ENCODE measurements at regions not wholly inside any gene's neighbourhood (a gene's known extent, or its start where the extent isn't known, plus 50 kb on each side); places are given as distances from the start of the nearest gene placed in this dataset.

DNA sequence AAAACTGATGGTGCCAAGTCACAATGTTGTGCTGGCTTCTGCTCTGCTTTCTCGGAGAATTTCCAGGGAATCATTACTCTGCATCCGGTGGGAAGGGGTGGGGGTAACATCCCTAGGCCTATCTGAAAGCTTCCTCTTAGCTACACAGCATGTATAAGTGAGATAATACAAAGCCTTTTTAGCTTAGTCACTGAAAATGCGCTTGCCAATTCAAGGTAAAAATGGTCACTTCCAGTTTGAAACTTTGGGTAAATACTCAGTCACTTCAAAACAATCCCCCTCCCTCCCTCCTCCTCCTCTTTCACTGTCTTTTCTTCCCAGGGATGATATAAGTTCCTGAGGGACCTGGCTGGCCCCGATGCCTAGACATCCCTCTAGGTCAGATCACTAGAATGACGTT lies 57.3 kb upstream of the APBB1IP start:
- TF ChIP-seq, protein P1, sequence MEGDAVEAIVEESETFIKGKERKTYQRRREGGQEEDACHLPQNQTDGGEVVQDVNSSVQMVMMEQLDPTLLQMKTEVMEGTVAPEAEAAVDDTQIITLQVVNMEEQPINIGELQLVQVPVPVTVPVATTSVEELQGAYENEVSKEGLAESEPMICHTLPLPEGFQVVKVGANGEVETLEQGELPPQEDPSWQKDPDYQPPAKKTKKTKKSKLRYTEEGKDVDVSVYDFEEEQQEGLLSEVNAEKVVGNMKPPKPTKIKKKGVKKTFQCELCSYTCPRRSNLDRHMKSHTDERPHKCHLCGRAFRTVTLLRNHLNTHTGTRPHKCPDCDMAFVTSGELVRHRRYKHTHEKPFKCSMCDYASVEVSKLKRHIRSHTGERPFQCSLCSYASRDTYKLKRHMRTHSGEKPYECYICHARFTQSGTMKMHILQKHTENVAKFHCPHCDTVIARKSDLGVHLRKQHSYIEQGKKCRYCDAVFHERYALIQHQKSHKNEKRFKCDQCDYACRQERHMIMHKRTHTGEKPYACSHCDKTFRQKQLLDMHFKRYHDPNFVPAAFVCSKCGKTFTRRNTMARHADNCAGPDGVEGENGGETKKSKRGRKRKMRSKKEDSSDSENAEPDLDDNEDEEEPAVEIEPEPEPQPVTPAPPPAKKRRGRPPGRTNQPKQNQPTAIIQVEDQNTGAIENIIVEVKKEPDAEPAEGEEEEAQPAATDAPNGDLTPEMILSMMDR (IDR thresholded peaks at IDR 0.05), result no peak
- TF ChIP-seq POLR2A (IDR thresholded peaks at IDR 0.05), result no peak
